C4-2B (cell line): ENCODE measurements at regions not wholly inside any gene's neighbourhood (a gene's known extent, or its start where the extent isn't known, plus 50 kb on each side); places are given as distances from the start of the nearest gene placed in this dataset.

Source experiments
- ZFX ChIP-seq: fragments of 450-650 bp; IDR thresholded peaks from 2 replicates; pipeline ENCODE4 v1.6.1; 2017
- TF ChIP-seq, protein P1 (sequence below): fragments of 450-650 bp; conservative IDR thresholded peaks from 2 replicates; pipeline ENCODE4 v1.5.1; 2017; ENCODE audit warnings: mild to moderate bottlenecking

DNA sequence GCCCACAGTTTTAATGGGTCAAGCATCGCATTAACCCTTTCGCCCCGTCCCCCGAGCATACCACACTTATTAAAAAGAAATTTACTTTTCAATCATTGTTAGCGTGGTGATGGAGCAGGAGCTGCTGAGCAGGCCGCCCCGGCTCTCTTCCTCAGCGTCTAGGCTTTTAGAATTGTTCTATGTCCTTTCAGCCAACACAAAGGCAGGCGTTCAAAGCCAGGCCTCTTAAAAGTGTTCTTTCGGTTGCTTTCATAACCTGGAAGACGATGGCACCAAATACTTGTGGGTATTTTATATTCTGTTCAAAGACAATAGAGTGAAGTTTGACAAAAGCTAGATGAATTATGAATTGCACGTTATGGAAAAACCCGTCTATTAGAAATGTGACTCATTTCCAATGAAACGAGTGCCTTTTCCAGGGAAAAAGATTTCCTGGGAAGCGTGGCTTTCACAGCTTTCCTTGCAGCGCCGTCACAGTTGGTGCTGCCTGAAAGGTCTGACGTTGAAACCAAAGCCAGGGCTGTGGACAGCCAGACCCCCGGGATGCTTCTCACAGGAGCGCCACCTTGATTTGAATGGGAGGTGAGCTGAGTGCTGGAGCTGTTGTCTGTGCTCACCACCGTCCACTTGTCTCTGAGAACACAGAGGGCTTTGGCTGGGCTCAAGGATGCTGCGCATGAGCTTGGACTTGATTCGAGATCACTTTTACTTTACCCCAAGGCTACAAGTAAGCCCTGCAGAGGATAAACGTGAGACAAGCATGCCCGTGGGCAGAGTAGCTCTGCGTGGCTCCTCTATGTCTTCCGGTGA is 78.8 kb downstream of the SOX1 start:
- TF ChIP-seq, protein P1, sequence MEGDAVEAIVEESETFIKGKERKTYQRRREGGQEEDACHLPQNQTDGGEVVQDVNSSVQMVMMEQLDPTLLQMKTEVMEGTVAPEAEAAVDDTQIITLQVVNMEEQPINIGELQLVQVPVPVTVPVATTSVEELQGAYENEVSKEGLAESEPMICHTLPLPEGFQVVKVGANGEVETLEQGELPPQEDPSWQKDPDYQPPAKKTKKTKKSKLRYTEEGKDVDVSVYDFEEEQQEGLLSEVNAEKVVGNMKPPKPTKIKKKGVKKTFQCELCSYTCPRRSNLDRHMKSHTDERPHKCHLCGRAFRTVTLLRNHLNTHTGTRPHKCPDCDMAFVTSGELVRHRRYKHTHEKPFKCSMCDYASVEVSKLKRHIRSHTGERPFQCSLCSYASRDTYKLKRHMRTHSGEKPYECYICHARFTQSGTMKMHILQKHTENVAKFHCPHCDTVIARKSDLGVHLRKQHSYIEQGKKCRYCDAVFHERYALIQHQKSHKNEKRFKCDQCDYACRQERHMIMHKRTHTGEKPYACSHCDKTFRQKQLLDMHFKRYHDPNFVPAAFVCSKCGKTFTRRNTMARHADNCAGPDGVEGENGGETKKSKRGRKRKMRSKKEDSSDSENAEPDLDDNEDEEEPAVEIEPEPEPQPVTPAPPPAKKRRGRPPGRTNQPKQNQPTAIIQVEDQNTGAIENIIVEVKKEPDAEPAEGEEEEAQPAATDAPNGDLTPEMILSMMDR = no peak
- TF ChIP-seq ZFX = no peak
